ENCODE measurements at regions not wholly inside any gene's neighbourhood (a gene's known extent, or its start where the extent isn't known, plus 50 kb on each side); places are given as distances from the start of the nearest gene placed in this dataset.

DNA sequence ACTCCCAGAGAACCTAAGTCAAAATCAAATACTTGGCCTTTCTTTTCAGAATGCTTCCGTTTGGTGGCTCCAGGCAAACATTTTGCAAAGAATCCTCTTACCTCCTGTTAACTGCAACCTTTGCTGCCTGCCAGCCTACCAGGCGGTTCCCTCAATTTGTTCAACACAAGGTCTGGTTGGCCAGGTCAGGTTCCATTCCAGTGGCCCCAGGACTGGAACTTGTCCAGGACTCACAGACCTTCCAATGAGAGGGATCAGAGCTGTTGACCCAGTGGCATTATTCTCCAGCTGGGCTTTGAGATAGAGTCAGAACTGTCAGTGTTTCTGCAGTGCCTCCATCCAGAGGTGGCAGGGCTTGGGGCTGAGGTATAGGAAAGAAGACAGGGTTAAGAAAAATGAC is 137.0 kb downstream of the NEUROD6 start:
- Histone ChIP-seq H3K4me1 (replicated peaks; ENCODE audit: insufficient read depth) (no peaks in the 10 kb centered on the region), H3K27ac (no peak overlapping the region), H3K4me2 (no peak overlapping the region), H3F3A (ENCODE audit: insufficient read depth, low read depth) (no peaks in the 10 kb centered on the region), H4K20me1 (ENCODE audit: insufficient read depth) (no peaks in the 10 kb centered on the region), H3K79me2 (ENCODE audit: low read depth) (no peaks in the 10 kb centered on the region), H3K4me3 (no peak overlapping the region), H2AFZ (no peak overlapping the region), H3K9me2 (ENCODE audit: insufficient read depth) (no peaks in the 10 kb centered on the region), H3K9me3 (ENCODE audit: insufficient read depth, low read depth) (no peaks in the 10 kb centered on the region), H3K36me3 (ENCODE audit: low read depth) (no peaks in the 10 kb centered on the region), H3K27me3 (ENCODE audit: insufficient read depth, low read depth) (peaks cover 53% of the 10 kb centered on the region)
- POLR2A ChIA-PET (ENCODE audit: unreplicated experiment): no interaction called here
- TF ChIP-seq, protein P1, sequence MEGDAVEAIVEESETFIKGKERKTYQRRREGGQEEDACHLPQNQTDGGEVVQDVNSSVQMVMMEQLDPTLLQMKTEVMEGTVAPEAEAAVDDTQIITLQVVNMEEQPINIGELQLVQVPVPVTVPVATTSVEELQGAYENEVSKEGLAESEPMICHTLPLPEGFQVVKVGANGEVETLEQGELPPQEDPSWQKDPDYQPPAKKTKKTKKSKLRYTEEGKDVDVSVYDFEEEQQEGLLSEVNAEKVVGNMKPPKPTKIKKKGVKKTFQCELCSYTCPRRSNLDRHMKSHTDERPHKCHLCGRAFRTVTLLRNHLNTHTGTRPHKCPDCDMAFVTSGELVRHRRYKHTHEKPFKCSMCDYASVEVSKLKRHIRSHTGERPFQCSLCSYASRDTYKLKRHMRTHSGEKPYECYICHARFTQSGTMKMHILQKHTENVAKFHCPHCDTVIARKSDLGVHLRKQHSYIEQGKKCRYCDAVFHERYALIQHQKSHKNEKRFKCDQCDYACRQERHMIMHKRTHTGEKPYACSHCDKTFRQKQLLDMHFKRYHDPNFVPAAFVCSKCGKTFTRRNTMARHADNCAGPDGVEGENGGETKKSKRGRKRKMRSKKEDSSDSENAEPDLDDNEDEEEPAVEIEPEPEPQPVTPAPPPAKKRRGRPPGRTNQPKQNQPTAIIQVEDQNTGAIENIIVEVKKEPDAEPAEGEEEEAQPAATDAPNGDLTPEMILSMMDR (conservative IDR thresholded peaks at IDR 0.05): no peak
- TF ChIP-seq EZH2 (IDR thresholded peaks at IDR 0.05; ENCODE audit: low read depth): no peak
- intact Hi-C loops (cut with micrococcal nuclease; ENCODE audit: unreplicated experiment): no loop called here
- DNase-seq: no peak
- CTCF ChIA-PET: no interaction called here
- BruUV-seq (replicated peaks): no TSS peak

DNA sequence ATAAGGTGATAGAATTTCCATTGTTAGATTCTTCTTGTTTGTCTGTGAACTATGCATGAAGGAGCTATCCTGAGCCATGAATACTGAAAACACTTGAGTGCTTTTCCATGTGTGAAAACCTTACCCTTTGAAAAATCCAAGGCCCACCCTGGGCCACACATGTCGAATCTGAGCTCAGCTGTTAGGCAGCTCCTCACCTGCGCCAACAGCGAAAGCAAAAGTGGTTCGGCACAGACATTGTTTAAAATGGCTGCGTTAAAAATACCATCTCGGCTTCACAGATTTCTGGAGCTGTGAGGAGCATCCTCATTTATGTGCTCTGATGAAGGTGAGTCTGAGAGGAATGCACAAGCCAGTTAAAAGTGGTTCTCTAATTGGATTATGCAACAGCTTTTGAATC is 137.7 kb downstream of the NEUROD6 start:
- Histone ChIP-seq H3K4me2 (peak overlapping the region; percentile 20; the same call in 1 of the 2 replicates), H3K9me3 (ENCODE audit: insufficient read depth, low read depth) (no peaks in the 10 kb centered on the region), H3K27me3 (ENCODE audit: insufficient read depth, low read depth) (peaks cover 56% of the 10 kb centered on the region), H4K20me1 (ENCODE audit: insufficient read depth) (no peaks in the 10 kb centered on the region), H3K27ac (no peak overlapping the region), H3F3A (ENCODE audit: insufficient read depth, low read depth) (no peaks in the 10 kb centered on the region), H3K36me3 (ENCODE audit: low read depth) (no peaks in the 10 kb centered on the region), H3K4me1 (replicated peaks; ENCODE audit: insufficient read depth) (no peaks in the 10 kb centered on the region), H2AFZ (no peak overlapping the region), H3K9me2 (ENCODE audit: insufficient read depth) (no peaks in the 10 kb centered on the region), H3K4me3 (no peak overlapping the region), H3K79me2 (ENCODE audit: low read depth) (no peaks in the 10 kb centered on the region)
- no peak for DNase-seq
- TF ChIP-seq, protein P1 (conservative IDR thresholded peaks at IDR 0.05): no peak
- TF ChIP-seq EZH2 (IDR thresholded peaks at IDR 0.05; ENCODE audit: low read depth): no peak
- ChIA-PET POLR2A (ENCODE audit: unreplicated experiment) (no interaction called here), CTCF (no interaction called here)
- intact Hi-C loops (cut with micrococcal nuclease; ENCODE audit: unreplicated experiment): no loop called here
- no TSS peak for BruUV-seq (replicated peaks)

DNA sequence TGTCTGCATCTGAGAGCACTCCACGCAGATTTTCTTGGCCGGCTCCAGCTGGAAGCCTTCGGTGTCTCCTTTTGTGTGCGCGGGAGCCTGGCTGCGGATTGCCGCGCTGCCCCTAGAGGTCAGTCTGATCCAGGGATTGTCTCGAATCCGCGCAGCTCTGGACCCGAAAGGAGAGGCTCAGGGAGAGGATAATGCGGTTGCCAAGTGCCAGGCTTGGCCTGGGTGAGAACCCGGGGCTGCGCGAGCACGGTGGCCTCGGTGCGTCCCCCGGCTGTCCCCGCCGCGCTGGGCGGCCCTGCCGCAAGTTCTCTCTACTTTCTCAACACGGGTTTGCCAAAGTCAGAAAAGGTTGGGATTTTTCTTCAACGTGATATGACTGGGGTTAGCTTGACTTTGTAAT is 140.9 kb downstream of the ADCYAP1R1 start:
- H3K79me2 ChIP-seq (ENCODE audit: low read depth): no peaks in the 10 kb centered on the region
- DNase-seq: peak in 1 of 2 experiments; percentile 52
- H3K9me2 ChIP-seq (ENCODE audit: insufficient read depth): no peaks in the 10 kb centered on the region
- intact Hi-C loops (cut with micrococcal nuclease; ENCODE audit: unreplicated experiment): loop anchor here (1.0 to 2.0 kb wide), 4 partner anchors 180 to 543 kb away; no protein-coding TSS in a partner anchor
- H3K27me3 ChIP-seq (ENCODE audit: insufficient read depth, low read depth): peaks cover 26% of the 10 kb centered on the region
- H3K4me3 ChIP-seq: no peak overlapping the region
- no peak for TF ChIP-seq EZH2 (IDR thresholded peaks at IDR 0.05; ENCODE audit: low read depth)
- TF ChIP-seq, protein P1 (conservative IDR thresholded peaks at IDR 0.05): peak; percentile 81
- no peaks in the 10 kb centered on the region for H4K20me1 ChIP-seq (ENCODE audit: insufficient read depth)
- ChIA-PET POLR2A (ENCODE audit: unreplicated experiment) (no interaction called here), CTCF (interaction anchor here (0.6 to 1.0 kb wide), 5 partner anchors 58 to 877 kb away, joined by 3 to 9 read pairs (median 4); partner anchors contain the start of gene PDE1C)
- no peak overlapping the region for H3K4me2 ChIP-seq
- H3K9me3 ChIP-seq (ENCODE audit: insufficient read depth, low read depth): no peaks in the 10 kb centered on the region
- no peaks in the 10 kb centered on the region for H3K4me1 ChIP-seq (replicated peaks; ENCODE audit: insufficient read depth)
- no peak overlapping the region for H2AFZ ChIP-seq
- H3F3A ChIP-seq (ENCODE audit: insufficient read depth, low read depth): no peaks in the 10 kb centered on the region
- no peaks in the 10 kb centered on the region for H3K36me3 ChIP-seq (ENCODE audit: low read depth)
- BruUV-seq (replicated peaks): no TSS peak
- H3K27ac ChIP-seq: no peak overlapping the region
